Stomach (tissue), 4 donors: ENCODE measurements at regions not wholly inside any gene's neighbourhood (a gene's known extent, or its start where the extent isn't known, plus 50 kb on each side); places are given as distances from the start of the nearest gene placed in this dataset.

Experiments used
- CTCF ChIP-seq, 7 experiments: fragments of 450-650 bp in 4 of 7; fragments of 200-600 bp in 3 of 7; sonication (generic) in 3 of 7; IDR thresholded peaks; one replicate each; pipeline ENCODE4 v1.5.1; 2016 to 2019; ENCODE audit warnings: antibody characterized with exemption in 7 of 7, control low read depth in 2 of 7, mild to moderate bottlenecking in 1 of 7
- EP300 ChIP-seq: sonication (generic); formaldehyde crosslinking; IDR thresholded peaks from one replicate; pipeline ENCODE4 v1.6.1; 2017; ENCODE audit warnings: antibody characterized with exemption
- POLR2A ChIP-seq, 4 donors: fragments of 450-650 bp; IDR thresholded peaks; one replicate each; pipeline ENCODE4 v1.6.1; 2016; ENCODE audit warnings: antibody characterized with exemption in 4 of 4, control low read depth in 2 of 4, mild to moderate bottlenecking in 1 of 4, moderate library complexity in 1 of 4
- POLR2AphosphoS5 ChIP-seq, 3 donors: sonication (generic); formaldehyde crosslinking; IDR thresholded peaks; one replicate each; pipeline ENCODE4 v1.6.1; 2016; ENCODE audit warnings: antibody characterized with exemption in 3 of 3

DNA sequence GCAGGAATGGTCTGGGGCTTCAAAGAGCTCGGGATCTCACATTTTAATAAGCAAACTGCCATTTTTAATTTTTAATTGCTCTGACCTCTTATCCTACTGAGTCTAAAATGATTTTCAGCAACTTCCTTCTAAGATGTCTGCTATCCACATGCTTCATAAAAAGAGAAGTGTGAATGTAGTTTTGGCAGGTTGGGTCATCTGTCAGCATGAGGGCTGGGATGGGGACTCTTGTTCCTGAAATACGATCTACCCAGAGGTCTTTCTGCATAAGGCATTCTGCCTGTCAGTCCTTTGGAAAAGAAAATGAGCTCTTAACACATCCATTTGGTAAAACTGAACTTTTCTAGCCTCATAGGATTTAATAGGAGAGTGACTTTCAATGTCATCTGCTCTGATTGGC, 252.8 kb upstream of the APCDD1 start:
- TF ChIP-seq EP300 (no peak), CTCF (IDR thresholded peaks at IDR 0.05) (no peak), POLR2AphosphoS5 (IDR thresholded peaks at IDR 0.05) (no peak), POLR2A (IDR thresholded peaks at IDR 0.05) (no peak)
